VCaP (cell line): ENCODE measurements at regions not wholly inside any gene's neighbourhood (a gene's known extent, or its start where the extent isn't known, plus 50 kb on each side); places are given as distances from the start of the nearest gene placed in this dataset.

ENCODE experiments used
- H3K27ac ChIP-seq: fragments of 450-650 bp; 2 replicates; pipeline ENCODE4 v1.5.1; 2017
- TF ChIP-seq, protein P1 (sequence below): fragments of 450-650 bp; conservative IDR thresholded peaks from 2 replicates; pipeline ENCODE4 v1.5.1; 2017; ENCODE audit warnings: mild to moderate bottlenecking, moderate library complexity

GRCh38 chr5:109965634-109966033 is 275.9 kb downstream of the MAN2A1 start:
- no peak overlapping the region for H3K27ac ChIP-seq
- TF ChIP-seq, protein P1, sequence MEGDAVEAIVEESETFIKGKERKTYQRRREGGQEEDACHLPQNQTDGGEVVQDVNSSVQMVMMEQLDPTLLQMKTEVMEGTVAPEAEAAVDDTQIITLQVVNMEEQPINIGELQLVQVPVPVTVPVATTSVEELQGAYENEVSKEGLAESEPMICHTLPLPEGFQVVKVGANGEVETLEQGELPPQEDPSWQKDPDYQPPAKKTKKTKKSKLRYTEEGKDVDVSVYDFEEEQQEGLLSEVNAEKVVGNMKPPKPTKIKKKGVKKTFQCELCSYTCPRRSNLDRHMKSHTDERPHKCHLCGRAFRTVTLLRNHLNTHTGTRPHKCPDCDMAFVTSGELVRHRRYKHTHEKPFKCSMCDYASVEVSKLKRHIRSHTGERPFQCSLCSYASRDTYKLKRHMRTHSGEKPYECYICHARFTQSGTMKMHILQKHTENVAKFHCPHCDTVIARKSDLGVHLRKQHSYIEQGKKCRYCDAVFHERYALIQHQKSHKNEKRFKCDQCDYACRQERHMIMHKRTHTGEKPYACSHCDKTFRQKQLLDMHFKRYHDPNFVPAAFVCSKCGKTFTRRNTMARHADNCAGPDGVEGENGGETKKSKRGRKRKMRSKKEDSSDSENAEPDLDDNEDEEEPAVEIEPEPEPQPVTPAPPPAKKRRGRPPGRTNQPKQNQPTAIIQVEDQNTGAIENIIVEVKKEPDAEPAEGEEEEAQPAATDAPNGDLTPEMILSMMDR = no peak

GRCh38 chr5:109971968-109972367 is 282.2 kb downstream of the MAN2A1 start:
- no peak overlapping the region for H3K27ac ChIP-seq
- TF ChIP-seq, protein P1 = no peak

DNA sequence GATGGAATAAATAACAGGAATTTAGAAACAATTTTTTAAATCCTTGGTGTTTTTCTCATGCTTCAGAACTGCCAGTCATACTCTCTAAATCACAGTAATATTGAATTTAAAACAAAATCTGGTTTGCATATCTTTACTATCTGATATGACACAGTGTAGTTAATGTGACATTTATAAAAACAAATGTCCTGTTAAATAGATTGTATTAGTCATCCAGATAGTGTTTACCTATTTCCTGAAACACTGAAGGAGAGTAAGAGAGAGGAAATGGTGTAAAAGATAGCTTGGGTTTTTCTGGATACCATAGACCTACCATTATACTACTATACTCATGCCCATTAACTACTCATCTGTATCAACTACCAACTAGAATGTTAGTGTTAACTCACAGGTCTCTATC is 292.3 kb downstream of the MAN2A1 start:
- TF ChIP-seq, protein P1 = no peak

GRCh38 chr5:109982966-109983534 is 293.3 kb downstream of the MAN2A1 start:
- H3K27ac ChIP-seq = no peak overlapping the region
- TF ChIP-seq, protein P1 = no peak

More for the DNA sequence above, 292.3 kb downstream of the MAN2A1 start:
- no peak overlapping the region for H3K27ac ChIP-seq

DNA sequence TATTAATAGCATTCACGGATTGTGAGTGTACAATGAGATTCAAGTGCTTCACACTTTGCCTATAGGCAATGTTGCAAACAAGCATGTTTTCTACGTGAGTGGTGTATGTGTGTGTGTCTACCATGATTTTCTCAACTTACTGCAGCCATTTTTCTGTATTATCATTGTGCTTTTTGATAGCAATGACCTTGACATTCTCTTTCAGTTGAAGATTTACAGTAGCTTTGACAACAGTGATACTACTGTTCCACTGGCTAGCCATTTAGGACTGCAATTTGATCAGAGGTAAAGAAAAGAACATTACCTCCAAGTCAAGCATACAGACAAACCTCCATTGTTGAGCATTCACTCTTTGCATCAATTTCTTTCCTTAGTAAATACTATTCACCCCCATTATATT is 297.0 kb downstream of the MAN2A1 start:
- H3K27ac ChIP-seq = no peak overlapping the region
- TF ChIP-seq, protein P1 = no peak

DNA sequence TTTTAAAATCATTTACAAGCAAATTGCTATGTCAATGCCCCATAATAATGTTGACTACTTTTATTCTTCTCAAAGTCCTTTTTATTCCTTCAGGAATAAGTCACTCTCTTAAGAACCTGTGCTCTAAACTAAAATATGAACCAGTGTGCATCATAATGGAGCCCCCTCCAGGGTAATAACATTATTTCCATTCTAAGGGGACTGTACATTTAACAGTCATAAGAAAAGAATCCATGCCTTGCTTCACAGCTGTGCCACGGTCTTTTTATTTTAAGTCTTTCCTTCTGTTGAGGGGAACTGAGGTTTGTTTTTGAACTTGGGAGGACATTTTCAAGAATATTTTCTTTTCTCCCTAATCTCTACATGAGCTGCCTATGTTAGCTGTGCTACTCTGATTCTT is 297.6 kb downstream of the MAN2A1 start:
- TF ChIP-seq, protein P1 = no peak
- H3K27ac ChIP-seq = peak overlapping the region; percentile 62

GRCh38 chr5:109987970-109988369 is 298.2 kb downstream of the MAN2A1 start:
- TF ChIP-seq, protein P1 = no peak
- H3K27ac ChIP-seq = peak overlapping the region; percentile 62
